Keratinocyte (primary cell): ENCODE measurements at regions not wholly inside any gene's neighbourhood (a gene's known extent, or its start where the extent isn't known, plus 50 kb on each side); places are given as distances from the start of the nearest gene placed in this dataset.

ENCODE experiments used
- EZH2 ChIP-seq: IDR thresholded peaks from one replicate; pipeline ENCODE4 v1.6.1; 2012; ENCODE audit warnings: inconsistent platforms, mild to moderate bottlenecking, low read length, moderate library complexity
- TF ChIP-seq, protein P1 (sequence below), 3 experiments: IDR thresholded peaks in 1 of 3; conservative IDR thresholded peaks in 1 of 3; optimal IDR thresholded peaks in 1 of 3; 2 replicates in 2 of 3; 3 replicates in 1 of 3; pipeline versions ENCODE3 to v1.5.1; 2011; ENCODE audit warnings: low read length in 3 of 3, mild to moderate bottlenecking in 3 of 3, moderate library complexity in 2 of 3, control low read depth in 1 of 3, inconsistent platforms in 1 of 3; ENCODE audit not compliant: insufficient read depth in 2 of 3; ENCODE audit errors: extremely low read depth in 1 of 3

- no peak for TF ChIP-seq EZH2
- TF ChIP-seq, protein P1, sequence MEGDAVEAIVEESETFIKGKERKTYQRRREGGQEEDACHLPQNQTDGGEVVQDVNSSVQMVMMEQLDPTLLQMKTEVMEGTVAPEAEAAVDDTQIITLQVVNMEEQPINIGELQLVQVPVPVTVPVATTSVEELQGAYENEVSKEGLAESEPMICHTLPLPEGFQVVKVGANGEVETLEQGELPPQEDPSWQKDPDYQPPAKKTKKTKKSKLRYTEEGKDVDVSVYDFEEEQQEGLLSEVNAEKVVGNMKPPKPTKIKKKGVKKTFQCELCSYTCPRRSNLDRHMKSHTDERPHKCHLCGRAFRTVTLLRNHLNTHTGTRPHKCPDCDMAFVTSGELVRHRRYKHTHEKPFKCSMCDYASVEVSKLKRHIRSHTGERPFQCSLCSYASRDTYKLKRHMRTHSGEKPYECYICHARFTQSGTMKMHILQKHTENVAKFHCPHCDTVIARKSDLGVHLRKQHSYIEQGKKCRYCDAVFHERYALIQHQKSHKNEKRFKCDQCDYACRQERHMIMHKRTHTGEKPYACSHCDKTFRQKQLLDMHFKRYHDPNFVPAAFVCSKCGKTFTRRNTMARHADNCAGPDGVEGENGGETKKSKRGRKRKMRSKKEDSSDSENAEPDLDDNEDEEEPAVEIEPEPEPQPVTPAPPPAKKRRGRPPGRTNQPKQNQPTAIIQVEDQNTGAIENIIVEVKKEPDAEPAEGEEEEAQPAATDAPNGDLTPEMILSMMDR (optimal IDR thresholded peaks at IDR 0.05 in 1 of 3, IDR thresholded peaks at IDR 0.05 in 1 of 3, conservative IDR thresholded peaks at IDR 0.05 in 1 of 3; ENCODE audit: extremely low read depth in 1 of 3, insufficient read depth in 2 of 3, low read length in 3 of 3): no peak
These were observed 238.6 kb downstream of the TRIML1 start for GRCh38 chr4:188377816-188378215.
